OCI-LY7 (cell line): ENCODE measurements at regions not wholly inside any gene's neighbourhood (a gene's known extent, or its start where the extent isn't known, plus 50 kb on each side); places are given as distances from the start of the nearest gene placed in this dataset.

ENCODE experiments used
- BruUV-seq: library from RNA; stranded (reverse); fragments of 400-500 nt; replicated peaks from 2 replicates; lab custom pipeline; 2021; lab: Mats Ljungman, UMichigan
- CTCF ChIA-PET: fragments of 300-600 bp; sonication (Branson Sonifier 250); formaldehyde crosslinking; loops from one replicate; lab custom pipeline; 2022; ENCODE audit warnings: antibody characterized with exemption; ENCODE audit not compliant: unreplicated experiment; lab: Charles Lee
- POLR2A ChIA-PET: fragments of 300-600 bp; sonication (Branson Sonifier 250); formaldehyde crosslinking; loops from one replicate; lab custom pipeline; 2022; ENCODE audit warnings: antibody characterized with exemption; lab: Charles Lee
- DNase-seq: peaks from one replicate; pipeline ENCODE4 v3.0.0-alpha.2; 2015; ENCODE audit warnings: low spot score
- H2AFZ ChIP-seq: fragments of 200-600 bp; sonication (generic), shearing (Covaris generic); 2 replicates; pipeline ENCODE4 v1.6.1; 2014; ENCODE audit warnings: mild to moderate bottlenecking, antibody characterized with exemption, low read length, moderate library complexity
- H3K27ac ChIP-seq: fragments of 200-600 bp; sonication (generic); 2 replicates; pipeline ENCODE4 v1.5.1; 2014; ENCODE audit warnings: mixed run types, low read depth, mild to moderate bottlenecking, moderate library complexity, low read length, inconsistent platforms; ENCODE audit not compliant: poor library complexity, severe bottlenecking
- H3K36me3 ChIP-seq: fragments of 200-600 bp; sonication (generic); 2 replicates; pipeline ENCODE4 v1.6.1; 2014; ENCODE audit warnings: mild to moderate bottlenecking, antibody characterized with exemption, low read length, moderate library complexity, mixed read lengths; ENCODE audit not compliant: insufficient read depth
- H3K4me1 ChIP-seq: fragments of 200-600 bp; sonication (generic); 2 replicates; pipeline ENCODE4 v1.5.1; 2014; ENCODE audit warnings: mild to moderate bottlenecking, low read length; ENCODE audit not compliant: insufficient read depth, poor library complexity, severe bottlenecking
- H3K4me2 ChIP-seq: fragments of 200-600 bp; sonication (generic); 2 replicates; pipeline ENCODE4 v1.6.1; 2014; ENCODE audit warnings: mild to moderate bottlenecking, low read length
- H3K4me3 ChIP-seq: fragments of 200-600 bp; sonication (generic); 2 replicates; pipeline ENCODE4 v1.5.1; 2014; ENCODE audit warnings: mild to moderate bottlenecking, low read depth, low read length; ENCODE audit not compliant: poor library complexity, severe bottlenecking
- H3K79me2 ChIP-seq: fragments of 200-600 bp; sonication (generic); 2 replicates; pipeline ENCODE4 v1.6.1; 2016; ENCODE audit warnings: low read depth, mild to moderate bottlenecking, low read length, moderate library complexity, mixed read lengths; ENCODE audit not compliant: insufficient read depth
- H3K9me2 ChIP-seq: fragments of 200-600 bp; sonication (generic); 2 replicates; pipeline ENCODE4 v1.6.1; 2016; ENCODE audit warnings: mild to moderate bottlenecking, low read length, mixed read lengths; ENCODE audit not compliant: insufficient read depth
- H3K9me3 ChIP-seq: fragments of 200-600 bp; sonication (generic); 2 replicates; pipeline ENCODE4 v1.6.1; 2014; ENCODE audit warnings: mild to moderate bottlenecking, mixed run types, low read length, mixed read lengths
- H4K20me1 ChIP-seq: fragments of 200-600 bp; sonication (generic); 2 replicates; pipeline ENCODE4 v1.6.1; 2014; ENCODE audit warnings: mild to moderate bottlenecking, antibody characterized with exemption, low read length, moderate library complexity, mixed read lengths; ENCODE audit not compliant: insufficient read depth
- CTCF ChIP-seq: fragments of 200-600 bp; sonication (generic); conservative IDR thresholded peaks from 2 replicates; pipeline ENCODE4 v1.5.1; 2014; ENCODE audit warnings: mild to moderate bottlenecking, antibody characterized with exemption, low read length, moderate library complexity, mixed read lengths
- EZH2phosphoT487 ChIP-seq: fragments of 200-600 bp; sonication (generic); IDR thresholded peaks from 2 replicates; pipeline ENCODE4 v1.6.1; 2018; ENCODE audit warnings: low read depth, borderline replicate concordance, mild to moderate bottlenecking, mixed run types, antibody characterized with exemption, low read length, moderate library complexity, mixed read lengths
- intact Hi-C: fragments of 100-400 bp; cut with micrococcal nuclease; formaldehyde crosslinking; loops from one replicate; pipeline ENCODE4 v1.10.0; 2022; ENCODE audit not compliant: unreplicated experiment

GRCh38 chr15:93332168-93332553 lies 243.2 kb upstream of the RGMA start:
- Histone ChIP-seq H3K4me1 (no peaks in the 10 kb centered on the region), H3K9me3 (no peaks in the 10 kb centered on the region), H3K79me2 (no peaks in the 10 kb centered on the region), H4K20me1 (no peaks in the 10 kb centered on the region), H3K27ac (no peak overlapping the region), H3K4me3 (no peak overlapping the region), H2AFZ (no peak overlapping the region), H3K9me2 (no peaks in the 10 kb centered on the region), H3K4me2 (no peak overlapping the region), H3K36me3 (no peaks in the 10 kb centered on the region)
- intact Hi-C loops: no loop called here
- ChIA-PET POLR2A (interaction anchor here (0.5 kb wide), 1 partner anchor 133 kb away, joined by 3 read pairs; no protein-coding TSS in a partner anchor), CTCF (no interaction called here)
- no peak for DNase-seq
- no TSS peak for BruUV-seq
- TF ChIP-seq EZH2phosphoT487 (no peak), CTCF (no peak)

GRCh38 chr15:93331545-93332167 lies 242.6 kb upstream of the RGMA start:
- CTCF ChIA-PET: no interaction called here
- H3K4me2 ChIP-seq: no peak overlapping the region

More at GRCh38 chr15:93331545-93332167, 242.6 kb upstream of the RGMA start:
- Histone ChIP-seq H3K27ac (no peak overlapping the region), H2AFZ (no peak overlapping the region), H3K4me3 (no peak overlapping the region), H4K20me1 (no peaks in the 10 kb centered on the region), H3K9me2 (no peaks in the 10 kb centered on the region), H3K4me1 (no peaks in the 10 kb centered on the region), H3K79me2 (no peaks in the 10 kb centered on the region), H3K36me3 (no peaks in the 10 kb centered on the region), H3K9me3 (no peaks in the 10 kb centered on the region)
- intact Hi-C loops: no loop called here
- POLR2A ChIA-PET: no interaction called here
- BruUV-seq: no TSS peak
- DNase-seq: no peak
- TF ChIP-seq CTCF (no peak), EZH2phosphoT487 (no peak)
